Naive B cell (primary cell): ENCODE measurements at regions not wholly inside any gene's neighbourhood (a gene's known extent, or its start where the extent isn't known, plus 50 kb on each side); places are given as distances from the start of the nearest gene placed in this dataset.
A peak's percentile ranks its signal among the peaks of the same experiment; 100 is the strongest.

Source experiments
- ATAC-seq, 2 donors: fragments of 150-1000 bp; cut with Tn5 transposase; 2 replicates each; pipeline ENCODE4 v1.10.0; 2021; ENCODE audit warnings: low read depth in 2 of 2, mild to moderate bottlenecking in 2 of 2, moderate library complexity in 2 of 2
- DNase-seq: peaks from one replicate; pipeline ENCODE4 v3.0.0; 2022
- H3K27ac Mint-ChIP-seq, 6 donors: one replicate each; pipeline ENCODE4 v1.8.0; 2020 to 2022; ENCODE audit warnings: mild to moderate bottlenecking in 6 of 6, mixed read lengths in 6 of 6, moderate library complexity in 5 of 6, inconsistent platforms in 2 of 6
- H3K27me3 Mint-ChIP-seq, 3 donors: one replicate each; pipeline ENCODE4 v1.8.0; 2021 to 2022; ENCODE audit warnings: mixed read lengths in 3 of 3, mild to moderate bottlenecking in 1 of 3
- H3K36me3 Mint-ChIP-seq, 2 donors: one replicate each; pipeline ENCODE4 v1.8.0; 2020 to 2022; ENCODE audit warnings: mixed read lengths in 2 of 2, inconsistent platforms in 1 of 2, mild to moderate bottlenecking in 1 of 2
- H3K4me1 Mint-ChIP-seq, 3 donors: one replicate each; pipeline ENCODE4 v1.8.0; 2020 to 2022; ENCODE audit warnings: mixed read lengths in 3 of 3, inconsistent platforms in 1 of 3, mild to moderate bottlenecking in 1 of 3, moderate library complexity in 1 of 3
- H3K4me3 Mint-ChIP-seq, 8 donors: one replicate each; pipeline ENCODE4 v1.8.0; 2020 to 2022; ENCODE audit warnings: mild to moderate bottlenecking in 8 of 8, mixed read lengths in 8 of 8, moderate library complexity in 8 of 8, inconsistent platforms in 2 of 8
- H3K9me3 Mint-ChIP-seq, 7 donors: one replicate each; pipeline ENCODE4 v1.8.0; 2020 to 2022; ENCODE audit warnings: mixed read lengths in 7 of 7, mild to moderate bottlenecking in 5 of 7, inconsistent platforms in 2 of 7, moderate library complexity in 1 of 7

- no peak for DNase-seq
- no peak for ATAC-seq
These were observed 75.1 kb downstream of the ZNF281 start for GRCh38 chr1:200334661-200335256.

GRCh38 chr1:200333329-200333728 is 76.5 kb downstream of the ZNF281 start:
- peaks cover 0 to under 1% (median 0%) of the 10 kb centered on the region in 3 donors for H3K27me3 Mint-ChIP-seq
- H3K4me1 Mint-ChIP-seq, result peaks cover 18 to 22% (median 20%) of the 10 kb centered on the region in 3 donors
- H3K27ac Mint-ChIP-seq, result no peak overlapping the region
- H3K36me3 Mint-ChIP-seq, result no peaks in the 10 kb centered on the region
- H3K4me3 Mint-ChIP-seq, result no peak overlapping the region
- peaks cover 0 to 2% (median 0%) of the 10 kb centered on the region in 7 donors for H3K9me3 Mint-ChIP-seq
- ATAC-seq, result no peak
- no peak for DNase-seq

More at GRCh38 chr1:200334661-200335256, 75.1 kb downstream of the ZNF281 start:
- Mint-ChIP-seq H3K36me3 (no peaks in the 10 kb centered on the region), H3K4me3 (no peak overlapping the region), H3K27ac (no peak overlapping the region), H3K27me3 (no peaks in the 10 kb centered on the region), H3K9me3 (no peaks in the 10 kb centered on the region), H3K4me1 (peaks cover 23 to 33% (median 24%) of the 10 kb centered on the region in 3 donors)

GRCh38 chr1:200332716-200333115 is 77.1 kb downstream of the ZNF281 start:
- Mint-ChIP-seq H3K27ac (no peak overlapping the region), H3K27me3 (peaks cover 0 to 7% (median 4%) of the 10 kb centered on the region in 3 donors), H3K36me3 (no peaks in the 10 kb centered on the region), H3K4me3 (peak overlapping the region in 1 of 8 donors; percentile 44), H3K9me3 (peaks cover 0 to 2% (median 0%) of the 10 kb centered on the region in 7 donors), H3K4me1 (peaks cover 12 to 15% (median 14%) of the 10 kb centered on the region in 3 donors)
- DNase-seq (no peak), ATAC-seq (no peak)

- DNase-seq (no peak), ATAC-seq (no peak)
- no peak overlapping the region for H3K4me3 Mint-ChIP-seq
- peaks cover 5 to 8% (median 6%) of the 10 kb centered on the region in 3 donors for H3K4me1 Mint-ChIP-seq
- no peak overlapping the region for H3K27ac Mint-ChIP-seq
- peaks cover 0 to 2% (median 0%) of the 10 kb centered on the region in 7 donors for H3K9me3 Mint-ChIP-seq
- H3K27me3 Mint-ChIP-seq, result peaks cover 0 to 11% (median 8%) of the 10 kb centered on the region in 3 donors
- no peaks in the 10 kb centered on the region for H3K36me3 Mint-ChIP-seq
These were observed 79.0 kb downstream of the ZNF281 start for GRCh38 chr1:200330741-200331428.

GRCh38 chr1:200329208-200329882 is 80.5 kb downstream of the ZNF281 start:
- H3K27me3 Mint-ChIP-seq, result peaks cover 0 to 11% (median 8%) of the 10 kb centered on the region in 3 donors
- ATAC-seq (no peak), DNase-seq (no peak)
- H3K9me3 Mint-ChIP-seq, result peaks cover 0 to 2% (median 0%) of the 10 kb centered on the region in 7 donors
- peaks cover 5 to 8% (median 6%) of the 10 kb centered on the region in 3 donors for H3K4me1 Mint-ChIP-seq
- peak overlapping the region in 1 of 6 donors; percentile 22 for H3K27ac Mint-ChIP-seq
- H3K36me3 Mint-ChIP-seq, result no peaks in the 10 kb centered on the region
- no peak overlapping the region for H3K4me3 Mint-ChIP-seq

- Mint-ChIP-seq H3K36me3 (no peaks in the 10 kb centered on the region), H3K27ac (no peak overlapping the region), H3K4me3 (no peak overlapping the region), H3K9me3 (peaks cover 0 to 2% (median 0%) of the 10 kb centered on the region in 7 donors), H3K4me1 (peaks cover 5 to 8% (median 6%) of the 10 kb centered on the region in 3 donors), H3K27me3 (peaks cover 0 to 11% (median 8%) of the 10 kb centered on the region in 3 donors)
- ATAC-seq (no peak), DNase-seq (no peak)
These were observed 81.5 kb downstream of the ZNF281 start for GRCh38 chr1:200328379-200328778.

GRCh38 chr1:200323856-200324400 is 85.9 kb downstream of the ZNF281 start:
- ATAC-seq (no peak), DNase-seq (no peak)
- H3K9me3 Mint-ChIP-seq, result peaks cover 0 to 2% (median 0%) of the 10 kb centered on the region in 7 donors
- no peaks in the 10 kb centered on the region for H3K36me3 Mint-ChIP-seq
- H3K27me3 Mint-ChIP-seq, result peaks cover 0 to 11% (median 8%) of the 10 kb centered on the region in 3 donors
- peaks cover 5 to 12% (median 8%) of the 10 kb centered on the region in 3 donors for H3K4me1 Mint-ChIP-seq
- H3K4me3 Mint-ChIP-seq, result no peak overlapping the region
- H3K27ac Mint-ChIP-seq, result no peak overlapping the region

- no peak for ATAC-seq
- no peak for DNase-seq
- Mint-ChIP-seq H3K4me3 (no peak overlapping the region), H3K27me3 (peaks cover 4 to 9% (median 8%) of the 10 kb centered on the region in 3 donors), H3K36me3 (no peaks in the 10 kb centered on the region), H3K4me1 (peaks cover 0 to 6% (median 0%) of the 10 kb centered on the region in 3 donors), H3K9me3 (peaks cover 0 to 2% (median 0%) of the 10 kb centered on the region in 7 donors), H3K27ac (no peak overlapping the region)
These were observed 90.7 kb downstream of the ZNF281 start for GRCh38 chr1:200319148-200319547.

GRCh38 chr1:200317236-200317635 is 92.6 kb downstream of the ZNF281 start:
- DNase-seq, result no peak
- H3K9me3 Mint-ChIP-seq, result no peaks in the 10 kb centered on the region
- H3K4me3 Mint-ChIP-seq, result no peak overlapping the region
- no peak for ATAC-seq
- peaks cover 4 to 9% (median 8%) of the 10 kb centered on the region in 3 donors for H3K27me3 Mint-ChIP-seq
- no peak overlapping the region for H3K27ac Mint-ChIP-seq
- H3K36me3 Mint-ChIP-seq, result no peaks in the 10 kb centered on the region
- H3K4me1 Mint-ChIP-seq, result peaks cover 0 to 6% (median 0%) of the 10 kb centered on the region in 3 donors

GRCh38 chr1:200316148-200316803 is 93.6 kb downstream of the ZNF281 start:
- Mint-ChIP-seq H3K9me3 (no peaks in the 10 kb centered on the region), H3K4me3 (no peak overlapping the region), H3K27me3 (peaks cover 4 to 9% (median 8%) of the 10 kb centered on the region in 3 donors), H3K27ac (no peak overlapping the region), H3K4me1 (peaks cover 0 to 6% (median 0%) of the 10 kb centered on the region in 3 donors), H3K36me3 (no peaks in the 10 kb centered on the region)
- ATAC-seq (no peak), DNase-seq (no peak)

- no peaks in the 10 kb centered on the region for H3K36me3 Mint-ChIP-seq
- H3K27ac Mint-ChIP-seq, result no peak overlapping the region
- DNase-seq, result no peak
These were observed 95.6 kb downstream of the ZNF281 start for GRCh38 chr1:200314085-200314750.

GRCh38 chr1:200311256-200311655 is 98.6 kb downstream of the ZNF281 start:
- no peaks in the 10 kb centered on the region for H3K9me3 Mint-ChIP-seq
- no peak overlapping the region for H3K27ac Mint-ChIP-seq
- H3K4me3 Mint-ChIP-seq, result no peak overlapping the region
- peaks cover 14 to 27% (median 23%) of the 10 kb centered on the region in 3 donors for H3K4me1 Mint-ChIP-seq
- peaks cover 0 to 3% (median 2%) of the 10 kb centered on the region in 3 donors for H3K27me3 Mint-ChIP-seq
- no peaks in the 10 kb centered on the region for H3K36me3 Mint-ChIP-seq
- no peak for ATAC-seq
- DNase-seq, result no peak

More at GRCh38 chr1:200314085-200314750, 95.6 kb downstream of the ZNF281 start:
- Mint-ChIP-seq H3K9me3 (no peaks in the 10 kb centered on the region), H3K4me1 (peaks cover 2 to 8% (median 6%) of the 10 kb centered on the region in 3 donors), H3K4me3 (no peak overlapping the region), H3K27me3 (peaks cover 4 to 9% (median 8%) of the 10 kb centered on the region in 3 donors)
- no peak for ATAC-seq
